Peyer's patch (tissue), 4 donors: ENCODE measurements at regions not wholly inside any gene's neighbourhood (a gene's known extent, or its start where the extent isn't known, plus 50 kb on each side); places are given as distances from the start of the nearest gene placed in this dataset.
A peak's percentile ranks its signal among the peaks of the same experiment; 100 is the strongest.
"Not testable (repeated sequence)": the region's sequence is repeated elsewhere in the genome, so short reads cannot be mapped to it uniquely, and the experiment has no call there.

ENCODE experiments used
- DNase-seq, 3 donors: peaks; one replicate each; pipeline ENCODE4 v3.0.0-alpha.2; 2017 to 2019
- H3K27ac ChIP-seq, 4 donors: fragments of 200-600 bp; sonication (generic); one replicate each; pipeline ENCODE4 v1.5.1; 2016 to 2019
- H3K27me3 ChIP-seq, 2 donors: fragments of 200-600 bp; sonication (generic); one replicate each; pipeline ENCODE4 v1.5.1; 2019
- H3K36me3 ChIP-seq, 3 donors: fragments of 200-600 bp; sonication (generic); one replicate each; pipeline ENCODE4 v1.5.1; 2016 to 2019
- H3K4me1 ChIP-seq, 4 donors: fragments of 200-600 bp; sonication (generic); one replicate each; pipeline ENCODE4 v1.5.1; 2016 to 2019
- H3K4me3 ChIP-seq, 4 donors: fragments of 200-600 bp; sonication (generic); 1 replicate in 3 of 4; 2 replicates in 1 of 4; pipeline ENCODE4 v1.5.1; 2016 to 2019; ENCODE audit warnings: mild to moderate bottlenecking in 1 of 4
- H3K9me3 ChIP-seq, 4 donors: fragments of 200-600 bp; sonication (generic); one replicate each; pipeline ENCODE4 v1.5.1; 2016 to 2019; ENCODE audit warnings: mild to moderate bottlenecking in 1 of 4
- CTCF ChIP-seq, 6 experiments: fragments of 450-650 bp in 4 of 6; fragments of 200-600 bp in 2 of 6; sonication (generic) in 1 of 6; IDR thresholded peaks; one replicate each; pipeline ENCODE4 v1.5.1; 2017 to 2019; ENCODE audit warnings: antibody characterized with exemption in 6 of 6, mild to moderate bottlenecking in 3 of 6, moderate library complexity in 1 of 6
- POLR2A ChIP-seq, 2 donors: fragments of 450-650 bp; IDR thresholded peaks; one replicate each; pipeline ENCODE4 v1.5.1; 2017; ENCODE audit warnings: antibody characterized with exemption in 2 of 2, mild to moderate bottlenecking in 2 of 2, moderate library complexity in 2 of 2

- Histone ChIP-seq H3K4me3 (no peak overlapping the region), H3K4me1 (no peaks in the 10 kb centered on the region), H3K9me3 (no peaks in the 10 kb centered on the region), H3K27ac (no peak overlapping the region), H3K36me3 (no peaks in the 10 kb centered on the region), H3K27me3 (no peaks in the 10 kb centered on the region)
- no peak for DNase-seq
- TF ChIP-seq CTCF (IDR thresholded peaks at IDR 0.05), result no peak
- no peak for TF ChIP-seq POLR2A (IDR thresholded peaks at IDR 0.05)
Measured at GRCh38 chr6:50899306-50899870, 80.7 kb downstream of the TFAP2B start.

DNA sequence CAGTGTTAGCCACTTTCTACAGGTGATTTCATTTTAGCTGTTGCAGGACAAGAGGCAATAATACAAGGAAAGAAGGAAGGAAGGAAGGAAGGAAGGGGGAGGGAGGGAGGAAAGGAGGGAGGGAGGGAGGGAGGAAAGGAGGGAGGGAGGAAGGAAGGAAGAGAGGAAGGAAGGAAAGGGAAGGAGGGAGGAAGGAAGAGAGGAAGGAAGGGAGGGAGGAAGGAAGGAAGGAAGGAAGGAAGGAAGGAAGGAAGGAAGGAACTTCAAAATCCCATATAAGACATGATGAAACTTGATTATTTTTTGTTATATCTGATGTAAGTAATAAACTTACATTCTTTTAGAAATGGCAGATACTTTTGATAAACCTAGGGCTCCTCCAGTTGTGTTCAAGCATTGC, 83.6 kb downstream of the TFAP2B start:
- no peak overlapping the region for H3K4me3 ChIP-seq
- H3K27me3 ChIP-seq, result no peaks in the 10 kb centered on the region
- TF ChIP-seq CTCF (IDR thresholded peaks at IDR 0.05), result no peak
- TF ChIP-seq POLR2A (IDR thresholded peaks at IDR 0.05), result no peak
- H3K36me3 ChIP-seq, result no peaks in the 10 kb centered on the region
- H3K9me3 ChIP-seq, result no peaks in the 10 kb centered on the region
- H3K27ac ChIP-seq, result no peak overlapping the region
- no peak for DNase-seq
- H3K4me1 ChIP-seq, result no peaks in the 10 kb centered on the region

GRCh38 chr6:50905297-50905696, 86.6 kb downstream of the TFAP2B start:
- no peaks in the 10 kb centered on the region for H3K36me3 ChIP-seq
- H3K4me3 ChIP-seq, result no peak overlapping the region

GRCh38 chr6:50907565-50907964, 88.9 kb downstream of the TFAP2B start:
- Histone ChIP-seq H3K4me3 (no peak overlapping the region), H3K4me1 (no peaks in the 10 kb centered on the region), H3K27ac (no peak overlapping the region), H3K9me3 (no peaks in the 10 kb centered on the region), H3K36me3 (no peaks in the 10 kb centered on the region), H3K27me3 (no peaks in the 10 kb centered on the region)
- TF ChIP-seq POLR2A (IDR thresholded peaks at IDR 0.05) (no peak), CTCF (IDR thresholded peaks at IDR 0.05) (no peak)
- no peak for DNase-seq

More at GRCh38 chr6:50905297-50905696, 86.6 kb downstream of the TFAP2B start:
- TF ChIP-seq CTCF (IDR thresholded peaks at IDR 0.05), result no peak
- no peak for TF ChIP-seq POLR2A (IDR thresholded peaks at IDR 0.05)
- no peaks in the 10 kb centered on the region for H3K4me1 ChIP-seq
- no peaks in the 10 kb centered on the region for H3K9me3 ChIP-seq
- DNase-seq, result no peak
- no peak overlapping the region for H3K27ac ChIP-seq
- H3K27me3 ChIP-seq, result no peaks in the 10 kb centered on the region

DNA sequence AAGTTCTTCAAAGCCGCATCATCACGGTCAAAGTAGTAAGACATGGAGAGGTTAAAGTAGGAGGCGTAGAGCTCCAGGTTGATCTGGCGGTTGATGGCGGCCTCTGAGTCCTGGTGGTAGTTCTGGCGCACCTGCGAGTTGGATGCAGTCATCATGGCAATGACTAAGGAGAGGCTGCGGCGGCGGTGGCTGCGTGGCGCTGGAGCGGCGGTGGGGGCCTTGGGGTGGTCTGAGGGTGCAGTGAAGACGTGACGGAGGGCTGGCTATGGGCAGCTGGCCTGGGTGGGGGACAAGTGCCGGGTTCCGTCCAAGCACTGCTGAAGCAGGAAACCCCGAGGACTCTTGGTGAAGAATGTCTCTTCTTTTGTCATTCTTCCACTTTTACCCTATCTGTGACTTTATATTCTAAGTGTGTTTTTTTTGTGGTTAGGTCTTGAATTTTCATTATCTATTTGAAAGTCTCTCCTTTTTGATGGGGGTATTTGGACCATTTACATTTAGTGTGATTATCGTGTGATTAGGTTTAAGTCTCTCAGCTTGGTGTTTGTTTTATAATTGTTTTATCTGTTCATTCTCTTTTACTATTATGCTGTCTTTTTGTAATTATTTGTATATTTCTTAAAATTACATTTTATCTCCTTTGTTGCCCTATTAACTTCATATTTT, 94.6 kb downstream of the TFAP2B start:
- Histone ChIP-seq H3K4me3 (no peak overlapping the region), H3K27ac (no peak overlapping the region), H3K36me3 (no peaks in the 10 kb centered on the region), H3K27me3 (no peaks in the 10 kb centered on the region), H3K4me1 (no peaks in the 10 kb centered on the region), H3K9me3 (no peaks in the 10 kb centered on the region)
- DNase-seq, result peak in 1 of 3 donors; percentile 46
- TF ChIP-seq CTCF (IDR thresholded peaks at IDR 0.05) (no peak), POLR2A (IDR thresholded peaks at IDR 0.05) (no peak)

- not testable (repeated sequence) for H3K27me3 ChIP-seq, H3K9me3 ChIP-seq, H3K36me3 ChIP-seq, H3K4me3 ChIP-seq, DNase-seq, H3K4me1 ChIP-seq, H3K27ac ChIP-seq
Measured at GRCh38 chr6:50921378-50921777, 102.7 kb downstream of the TFAP2B start.
